IPS-18a (cell line): ENCODE measurements at regions not wholly inside any gene's neighbourhood (a gene's known extent, or its start where the extent isn't known, plus 50 kb on each side); places are given as distances from the start of the nearest gene placed in this dataset.

Experiments
- H3K27ac ChIP-seq: one replicate; pipeline ENCODE4 v1.5.1; 2013; ENCODE audit warnings: low read length
- H3K27me3 ChIP-seq: one replicate; pipeline ENCODE4 v1.6.1; 2013; ENCODE audit warnings: mild to moderate bottlenecking, low read length; ENCODE audit not compliant: control insufficient read depth, insufficient read depth
- H3K36me3 ChIP-seq: one replicate; pipeline ENCODE4 v1.6.1; 2013; ENCODE audit warnings: low read depth, low read length; ENCODE audit not compliant: control insufficient read depth
- H3K4me1 ChIP-seq: one replicate; pipeline ENCODE4 v1.6.1; 2013; ENCODE audit warnings: low read depth, low read length; ENCODE audit not compliant: control insufficient read depth
- H3K4me3 ChIP-seq: one replicate; pipeline ENCODE4 v1.5.1; 2013; ENCODE audit warnings: low read length
- H3K9ac ChIP-seq: one replicate; pipeline ENCODE4 v1.6.1; 2013; ENCODE audit warnings: mild to moderate bottlenecking, low read length, moderate library complexity
- H3K9me3 ChIP-seq: one replicate; pipeline ENCODE4 v1.6.1; 2013; ENCODE audit warnings: low read depth, low read length; ENCODE audit not compliant: control insufficient read depth

GRCh38 chr14:101499513-101499912, 61.8 kb upstream of the DIO3 start:
- no peak overlapping the region for H3K9ac ChIP-seq
- no peaks in the 10 kb centered on the region for H3K36me3 ChIP-seq
- no peak overlapping the region for H3K27ac ChIP-seq
- no peaks in the 10 kb centered on the region for H3K27me3 ChIP-seq
- no peaks in the 10 kb centered on the region for H3K9me3 ChIP-seq
- H3K4me3 ChIP-seq: no peak overlapping the region
- peaks cover 15% of the 10 kb centered on the region for H3K4me1 ChIP-seq

GRCh38 chr14:101500061-101500460, 61.2 kb upstream of the DIO3 start:
- Histone ChIP-seq H3K36me3 (no peaks in the 10 kb centered on the region), H3K9ac (no peak overlapping the region), H3K4me3 (no peak overlapping the region), H3K27ac (no peak overlapping the region), H3K27me3 (no peaks in the 10 kb centered on the region), H3K9me3 (no peaks in the 10 kb centered on the region), H3K4me1 (peaks cover 15% of the 10 kb centered on the region)

- H3K4me1 ChIP-seq: peaks cover 15% of the 10 kb centered on the region
- H3K27me3 ChIP-seq: no peaks in the 10 kb centered on the region
- no peaks in the 10 kb centered on the region for H3K36me3 ChIP-seq
- no peak overlapping the region for H3K27ac ChIP-seq
- H3K4me3 ChIP-seq: no peak overlapping the region
- H3K9me3 ChIP-seq: no peaks in the 10 kb centered on the region
- H3K9ac ChIP-seq: no peak overlapping the region
Measured at GRCh38 chr14:101500681-101501080, 60.6 kb upstream of the DIO3 start.

- Histone ChIP-seq H3K27me3 (no peaks in the 10 kb centered on the region), H3K9me3 (no peaks in the 10 kb centered on the region), H3K27ac (no peak overlapping the region), H3K36me3 (no peaks in the 10 kb centered on the region), H3K4me3 (no peak overlapping the region), H3K4me1 (peaks cover 10% of the 10 kb centered on the region), H3K9ac (no peak overlapping the region)
Measured at GRCh38 chr14:101501341-101501740, 60.0 kb upstream of the DIO3 start.

GRCh38 chr14:101501858-101502615, 59.3 kb upstream of the DIO3 start:
- Histone ChIP-seq H3K9me3 (no peaks in the 10 kb centered on the region), H3K27me3 (no peaks in the 10 kb centered on the region), H3K36me3 (no peaks in the 10 kb centered on the region), H3K4me1 (peaks cover 3% of the 10 kb centered on the region), H3K9ac (no peak overlapping the region), H3K4me3 (no peak overlapping the region), H3K27ac (no peak overlapping the region)

- H3K27me3 ChIP-seq: no peaks in the 10 kb centered on the region
- no peak overlapping the region for H3K4me3 ChIP-seq
- H3K9me3 ChIP-seq: no peaks in the 10 kb centered on the region
- H3K27ac ChIP-seq: no peak overlapping the region
- no peaks in the 10 kb centered on the region for H3K36me3 ChIP-seq
- H3K4me1 ChIP-seq: no peaks in the 10 kb centered on the region
- no peak overlapping the region for H3K9ac ChIP-seq
Measured at GRCh38 chr14:101502761-101503392, 58.4 kb upstream of the DIO3 start.

- Histone ChIP-seq H3K9me3 (no peaks in the 10 kb centered on the region), H3K27ac (no peak overlapping the region), H3K9ac (no peak overlapping the region), H3K36me3 (no peaks in the 10 kb centered on the region), H3K4me1 (no peaks in the 10 kb centered on the region), H3K4me3 (no peak overlapping the region), H3K27me3 (no peaks in the 10 kb centered on the region)
Measured at GRCh38 chr14:101503431-101504095, 57.7 kb upstream of the DIO3 start.

- no peaks in the 10 kb centered on the region for H3K36me3 ChIP-seq
- no peaks in the 10 kb centered on the region for H3K4me1 ChIP-seq
- H3K9ac ChIP-seq: no peak overlapping the region
- H3K4me3 ChIP-seq: no peak overlapping the region
- H3K27ac ChIP-seq: no peak overlapping the region
- H3K27me3 ChIP-seq: no peaks in the 10 kb centered on the region
- H3K9me3 ChIP-seq: no peaks in the 10 kb centered on the region
Measured at GRCh38 chr14:101504096-101504948, 57.0 kb upstream of the DIO3 start.

GRCh38 chr14:101505236-101505970, 55.9 kb upstream of the DIO3 start:
- Histone ChIP-seq H3K9ac (no peak overlapping the region), H3K9me3 (no peaks in the 10 kb centered on the region), H3K27ac (no peak overlapping the region), H3K27me3 (no peaks in the 10 kb centered on the region), H3K36me3 (no peaks in the 10 kb centered on the region), H3K4me1 (no peaks in the 10 kb centered on the region), H3K4me3 (no peak overlapping the region)

GRCh38 chr14:101506211-101506925, 54.9 kb upstream of the DIO3 start:
- Histone ChIP-seq H3K36me3 (no peaks in the 10 kb centered on the region), H3K27me3 (no peaks in the 10 kb centered on the region), H3K27ac (no peak overlapping the region), H3K9ac (no peak overlapping the region), H3K4me3 (no peak overlapping the region), H3K4me1 (no peaks in the 10 kb centered on the region), H3K9me3 (no peaks in the 10 kb centered on the region)
